IMR-90 (cell line): ENCODE measurements at regions not wholly inside any gene's neighbourhood (a gene's known extent, or its start where the extent isn't known, plus 50 kb on each side); places are given as distances from the start of the nearest gene placed in this dataset.

Experiments used
- ATAC-seq: fragments of 200-7000 bp; cut with Tn5 transposase; 2 replicates; pipeline ENCODE4 v1.9.1; 2020; ENCODE audit warnings: low read depth, mild to moderate bottlenecking, moderate library complexity
- BruUV-seq: library from RNA; stranded (reverse); fragments of 400-500 nt; replicated peaks from 2 replicates; lab custom pipeline; 2021; lab: Mats Ljungman, UMichigan
- CTCF ChIA-PET: fragments of 300-600 bp; formaldehyde crosslinking; extraction: SDS; loops from one replicate; lab custom pipeline; 2021; ENCODE audit warnings: antibody characterized with exemption; lab: Yijun Ruan, JAX
- POLR2A ChIA-PET: fragments of 300-600 bp; sonication (Branson Sonifier 250); formaldehyde crosslinking; loops from one replicate; lab custom pipeline; 2022; ENCODE audit warnings: antibody characterized with exemption; ENCODE audit not compliant: unreplicated experiment; lab: Charles Lee
- DNase-seq: peaks from one replicate; pipeline ENCODE4 v3.0.0; 2013
- H2AFZ ChIP-seq: replicated peaks from 2 replicates; pipeline ENCODE3; 2013; ENCODE audit warnings: low read length, mild to moderate bottlenecking; ENCODE audit not compliant: poor library complexity
- H2AK5ac ChIP-seq: 2 replicates; pipeline ENCODE4 v1.6.1; 2013; ENCODE audit warnings: low read depth, low read length, inconsistent platforms
- H2AK9ac ChIP-seq: replicated peaks from 2 replicates; pipeline ENCODE3; 2013; ENCODE audit warnings: mild to moderate bottlenecking, low read depth, low read length, moderate library complexity; ENCODE audit not compliant: poor library complexity
- H2BK120ac ChIP-seq: 2 replicates; pipeline ENCODE4 v1.6.1; 2013; ENCODE audit warnings: low read depth, low read length, inconsistent platforms
- H2BK15ac ChIP-seq: 3 replicates; pipeline ENCODE4 v1.6.1; 2013; ENCODE audit warnings: low read depth, low read length, inconsistent platforms
- H2BK20ac ChIP-seq: 2 replicates; pipeline ENCODE4 v1.6.1; 2013; ENCODE audit warnings: low read depth, mild to moderate bottlenecking, inconsistent platforms, low read length, moderate library complexity
- H2BK5ac ChIP-seq: 2 replicates; pipeline ENCODE4 v1.6.1; 2013; ENCODE audit warnings: mild to moderate bottlenecking, low read depth, low read length, inconsistent platforms; ENCODE audit not compliant: poor library complexity, severe bottlenecking
- H3K14ac ChIP-seq: replicated peaks from 2 replicates; pipeline ENCODE4 v1.6.1; 2013; ENCODE audit warnings: low read depth, low read length, inconsistent platforms
- H3K18ac ChIP-seq: 2 replicates; pipeline ENCODE4 v1.6.1; 2013; ENCODE audit warnings: low read depth, low read length, control low read depth
- H3K23ac ChIP-seq: 2 replicates; pipeline ENCODE4 v1.6.1; 2013; ENCODE audit warnings: low read depth, low read length, inconsistent platforms
- H3K27ac ChIP-seq: 2 replicates; pipeline ENCODE4 v1.5.1; 2013; ENCODE audit warnings: mild to moderate bottlenecking, control low read depth, low read length; ENCODE audit not compliant: insufficient read depth
- H3K27me3 ChIP-seq: 2 replicates; pipeline ENCODE4 v1.6.1; 2013; ENCODE audit warnings: low read length; ENCODE audit not compliant: control insufficient read depth, insufficient read depth
- H3K36me3 ChIP-seq: 2 replicates; pipeline ENCODE4 v1.6.1; 2013; ENCODE audit warnings: low read length, mixed read lengths; ENCODE audit not compliant: control insufficient read depth, insufficient read depth
- H3K4ac ChIP-seq: 2 replicates; pipeline ENCODE4 v1.6.1; 2013; ENCODE audit warnings: low read depth, low read length, inconsistent platforms
- H3K4me1 ChIP-seq: 2 replicates; pipeline ENCODE4 v1.6.1; 2013; ENCODE audit warnings: low read length, mixed read lengths; ENCODE audit not compliant: control insufficient read depth, insufficient read depth
- H3K4me2 ChIP-seq: 2 replicates; pipeline ENCODE4 v1.6.1; 2013; ENCODE audit warnings: low read depth, mild to moderate bottlenecking, control low read depth, low read length, moderate library complexity
- H3K4me3 ChIP-seq: 2 replicates; pipeline ENCODE4 v1.5.1; 2013; ENCODE audit warnings: low read depth, mild to moderate bottlenecking, control low read depth, low read length, moderate library complexity; ENCODE audit not compliant: insufficient read depth
- H3K56ac ChIP-seq: 2 replicates; pipeline ENCODE4 v1.6.1; 2013; ENCODE audit warnings: low read length, inconsistent platforms; ENCODE audit not compliant: insufficient read depth; ENCODE audit errors: extremely low read depth
- H3K79me1 ChIP-seq, 2 experiments: 2 replicates each; pipeline ENCODE4 v1.6.1; 2013; ENCODE audit warnings: low read length in 2 of 2, inconsistent platforms in 1 of 2, low read depth in 1 of 2
- H3K9ac ChIP-seq: 2 replicates; pipeline ENCODE4 v1.6.1; 2013; ENCODE audit warnings: low read depth, low read length, control low read depth
- H3K9me1 ChIP-seq: 2 replicates; pipeline ENCODE4 v1.6.1; 2013; ENCODE audit warnings: low read length, inconsistent platforms; ENCODE audit not compliant: insufficient read depth
- H3K9me3 ChIP-seq: 2 replicates; pipeline ENCODE4 v1.6.1; 2013; ENCODE audit warnings: low read length; ENCODE audit not compliant: control insufficient read depth, insufficient read depth
- H4K20me1 ChIP-seq: 2 replicates; pipeline ENCODE4 v1.6.1; 2013; ENCODE audit warnings: low read length, inconsistent platforms; ENCODE audit not compliant: insufficient read depth
- H4K5ac ChIP-seq: 2 replicates; pipeline ENCODE4 v1.6.1; 2013; ENCODE audit warnings: mild to moderate bottlenecking, low read depth, low read length, control low read depth
- H4K8ac ChIP-seq, 2 experiments: 2 replicates each; pipeline ENCODE4 v1.6.1; 2013; ENCODE audit warnings: low read depth in 2 of 2, low read length in 2 of 2, control low read depth in 1 of 2, inconsistent platforms in 1 of 2
- H4K91ac ChIP-seq: 2 replicates; pipeline ENCODE4 v1.6.1; 2013; ENCODE audit warnings: low read depth, low read length, inconsistent platforms; ENCODE audit not compliant: insufficient read depth
- BHLHE40 ChIP-seq: fragments of 150-350 bp; IDR thresholded peaks from 2 replicates; pipeline ENCODE4 v1.6.1; 2016; ENCODE audit warnings: mild to moderate bottlenecking, low read depth, low read length
- CEBPB ChIP-seq: IDR thresholded peaks from 2 replicates; pipeline ENCODE4 v1.6.1; 2012; ENCODE audit warnings: low read depth, low read length, improper control_type of control experiment
- FOS ChIP-seq: fragments of 150-350 bp; IDR thresholded peaks from 2 replicates; pipeline ENCODE4 v1.6.1; 2016; ENCODE audit warnings: low read depth, low read length
- MAFK ChIP-seq: IDR thresholded peaks from 2 replicates; pipeline ENCODE4 v1.6.1; 2012; ENCODE audit warnings: low read depth, low read length, improper control_type of control experiment
- MAZ ChIP-seq: IDR thresholded peaks from 2 replicates; pipeline ENCODE4 v1.6.1; 2012; ENCODE audit warnings: low read depth, mild to moderate bottlenecking, low read length, improper control_type of control experiment, moderate library complexity, borderline replicate concordance
- MXI1 ChIP-seq: IDR thresholded peaks from 2 replicates; pipeline ENCODE4 v1.6.1; 2012; ENCODE audit warnings: low read depth, mild to moderate bottlenecking, low read length, moderate library complexity, borderline replicate concordance
- NFE2L2 ChIP-seq: fragments of 150-350 bp; IDR thresholded peaks from 2 replicates; pipeline ENCODE4 v1.6.1; 2016; ENCODE audit warnings: low read depth, mild to moderate bottlenecking, low read length
- POLR2A ChIP-seq: IDR thresholded peaks from 2 replicates; pipeline ENCODE4 v1.6.1; 2012; ENCODE audit warnings: mild to moderate bottlenecking, low read depth, low read length
- RAD21 ChIP-seq: IDR thresholded peaks from 2 replicates; pipeline ENCODE4 v1.6.1; 2012; ENCODE audit warnings: low read length, improper control_type of control experiment
- RCOR1 ChIP-seq: IDR thresholded peaks from 2 replicates; pipeline ENCODE4 v1.6.1; 2012; ENCODE audit warnings: mild to moderate bottlenecking, low read length, improper control_type of control experiment; ENCODE audit not compliant: insufficient replicate concordance
- RFX5 ChIP-seq: IDR thresholded peaks from 2 replicates; pipeline ENCODE4 v1.8.0; 2012; ENCODE audit warnings: low read depth, mild to moderate bottlenecking, low read length, moderate library complexity
- SMC3 ChIP-seq: fragments of 150-350 bp; IDR thresholded peaks from 2 replicates; pipeline ENCODE4 v1.6.1; 2016; ENCODE audit warnings: low read depth, mild to moderate bottlenecking, antibody characterized with exemption, low read length, moderate library complexity
- WGBS, 2 experiments: methylation state at CpG; one replicate each; pipeline versions ENCODE4 v1.1.5 to v1.1.7; 2013; ENCODE audit warnings: missing lambda C conversion rate in 2 of 2; ENCODE audit not compliant: insufficient read length in 1 of 2; ENCODE audit errors: extremely low coverage in 2 of 2; 5-methylcytosine and 5-hydroxymethylcytosine counted together
- dilution Hi-C: fragments of 300-500 bp; cut with HindIII; formaldehyde crosslinking; loops from one replicate; pipeline ENCODE4 v1.14.3; 2018; ENCODE audit warnings: low sequenced_read_pairs; ENCODE audit not compliant: unreplicated experiment
- in situ Hi-C: fragments of 300-500 bp; cut with MboI; formaldehyde crosslinking; loops from 3 replicates; pipeline ENCODE4 v1.14.3; 2019; ENCODE audit warnings: low sequenced_read_pairs, inconsistent platforms, mixed read lengths
- intact Hi-C: fragments of 100-400 bp; cut with micrococcal nuclease; formaldehyde crosslinking; loops from 2 replicates; pipeline ENCODE4 v1.10.0; 2022
- TF ChIP-seq, protein P1 (sequence below): conservative IDR thresholded peaks from 2 replicates; pipeline ENCODE4 v1.5.1; 2012; ENCODE audit warnings: mild to moderate bottlenecking, low read depth, low read length, improper control_type of control experiment
- TF ChIP-seq, protein P2 (sequence below): fragments of 150-350 bp; IDR thresholded peaks from 2 replicates; pipeline ENCODE4 v1.6.1; 2017; ENCODE audit warnings: mild to moderate bottlenecking, antibody characterized with exemption, low read length, low read depth

DNA sequence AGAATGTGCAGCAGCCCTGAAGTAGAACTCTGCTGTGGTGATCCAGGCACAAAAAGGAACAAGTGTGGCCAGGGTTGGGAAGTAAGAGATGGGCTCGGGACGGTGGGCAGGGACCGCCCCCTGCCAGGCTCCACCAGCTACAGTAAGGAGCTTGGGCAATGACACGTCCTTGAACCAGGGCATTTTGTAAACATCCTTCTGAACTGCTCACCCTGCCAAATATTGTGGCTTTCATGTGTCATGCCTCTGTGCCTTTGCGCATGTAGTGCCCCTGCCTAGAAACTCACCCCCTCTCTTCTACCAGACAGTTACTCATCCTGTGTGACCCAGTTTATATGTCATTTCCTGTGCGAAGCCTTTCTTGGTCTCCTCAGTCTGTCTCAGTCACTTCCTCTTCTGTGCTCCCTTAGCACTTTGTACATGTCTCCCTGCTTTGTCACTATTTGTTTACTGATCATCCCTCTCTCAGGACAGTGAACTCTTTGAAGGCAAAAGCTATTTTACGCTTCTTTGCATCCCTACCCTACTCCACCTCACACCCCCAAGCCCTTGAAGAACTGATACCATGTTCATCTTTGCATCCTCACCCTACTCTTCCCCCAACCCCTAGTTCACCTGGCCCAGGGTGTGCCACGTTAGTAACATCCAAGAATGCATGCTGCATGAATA is 108.9 kb upstream of the PLEKHG7 start:
- H2BK5ac ChIP-seq: peak overlapping the region; percentile 90
- 0% methylated on average over 4 of the region's 8 CpGs; no CpG with 5 or more reads in 1 of the 2 experiments for WGBS, 2 experiments
- no TSS peak for BruUV-seq
- peak overlapping the region; percentile 28 to 65 for H4K8ac ChIP-seq
- H3K9me1 ChIP-seq: peaks cover 13% of the 10 kb centered on the region
- ChIA-PET CTCF (interaction anchor here (1.1 to 1.4 kb wide), 2 partner anchors 35 to 1212 kb away, joined by 3 read pairs; no protein-coding TSS in a partner anchor), POLR2A (interaction anchor here (0.6 kb wide), 1 partner anchor 15 kb away, joined by 3 read pairs; no protein-coding TSS in a partner anchor)
- H4K5ac ChIP-seq: peak overlapping the region; percentile 77; the same call in 1 of the 2 replicates
- no peaks in the 10 kb centered on the region for H3K36me3 ChIP-seq
- peak overlapping the region; percentile 95 for H3K4ac ChIP-seq
- H3K18ac ChIP-seq: peak overlapping the region; percentile 70; the same call in 1 of the 2 replicates
- DNase-seq: peak; percentile 96
- no peak overlapping the region for H3K9ac ChIP-seq
- peak overlapping the region; percentile 93 for H2BK120ac ChIP-seq
- no peak overlapping the region for H3K4me3 ChIP-seq
- H3K27me3 ChIP-seq: no peaks in the 10 kb centered on the region
- peak overlapping the region; percentile 89 for H2BK20ac ChIP-seq
- ATAC-seq: peak; percentile 76
- peak overlapping the region; percentile 92 for H2BK15ac ChIP-seq
- intact Hi-C loops: no loop called here
- H2AFZ ChIP-seq: peak overlapping the region; percentile 79
- peak overlapping the region; percentile 61; the same call in 1 of the 2 replicates for H3K4me2 ChIP-seq
- in situ Hi-C loops: no loop called here
- no peaks in the 10 kb centered on the region for H3K9me3 ChIP-seq
- no peaks in the 10 kb centered on the region for H4K20me1 ChIP-seq
- peaks cover 10% of the 10 kb centered on the region for H3K4me1 ChIP-seq
- dilution Hi-C loops: no loop called here
- peak overlapping the region; percentile 93 for H2AK5ac ChIP-seq
- H3K27ac ChIP-seq: peak overlapping the region; percentile 2; the same call in 1 of the 2 replicates
- H3K14ac ChIP-seq: peak overlapping the region; percentile 69
- peak overlapping the region; percentile 80 for H3K23ac ChIP-seq
- H3K79me1 ChIP-seq: 0 out of 4 replicates have a peak, but pooled peaks cover 0 to 3% of the 10 kb centered on the region in 2 experiments
- peak overlapping the region; percentile 26 for H3K56ac ChIP-seq
- peak overlapping the region; percentile 68 for H4K91ac ChIP-seq
- no peak overlapping the region for H2AK9ac ChIP-seq
- TF ChIP-seq MAFK (peak; percentile 26; the same call in 1 of the 2 replicates), MAZ (peak; percentile 63), MXI1 (no peak), FOS (peak; percentile 94), BHLHE40 (peak; percentile 56), RFX5 (no peak), SMC3 (no peak), CEBPB (peak; percentile 80), POLR2A (no peak; the same call in 1 of the 2 replicates), RAD21 (no peak; the same call in 1 of the 2 replicates), RCOR1 (no peak), NFE2L2 (peak; percentile 46; the same call in 1 of the 2 replicates)
- TF ChIP-seq, protein P1, sequence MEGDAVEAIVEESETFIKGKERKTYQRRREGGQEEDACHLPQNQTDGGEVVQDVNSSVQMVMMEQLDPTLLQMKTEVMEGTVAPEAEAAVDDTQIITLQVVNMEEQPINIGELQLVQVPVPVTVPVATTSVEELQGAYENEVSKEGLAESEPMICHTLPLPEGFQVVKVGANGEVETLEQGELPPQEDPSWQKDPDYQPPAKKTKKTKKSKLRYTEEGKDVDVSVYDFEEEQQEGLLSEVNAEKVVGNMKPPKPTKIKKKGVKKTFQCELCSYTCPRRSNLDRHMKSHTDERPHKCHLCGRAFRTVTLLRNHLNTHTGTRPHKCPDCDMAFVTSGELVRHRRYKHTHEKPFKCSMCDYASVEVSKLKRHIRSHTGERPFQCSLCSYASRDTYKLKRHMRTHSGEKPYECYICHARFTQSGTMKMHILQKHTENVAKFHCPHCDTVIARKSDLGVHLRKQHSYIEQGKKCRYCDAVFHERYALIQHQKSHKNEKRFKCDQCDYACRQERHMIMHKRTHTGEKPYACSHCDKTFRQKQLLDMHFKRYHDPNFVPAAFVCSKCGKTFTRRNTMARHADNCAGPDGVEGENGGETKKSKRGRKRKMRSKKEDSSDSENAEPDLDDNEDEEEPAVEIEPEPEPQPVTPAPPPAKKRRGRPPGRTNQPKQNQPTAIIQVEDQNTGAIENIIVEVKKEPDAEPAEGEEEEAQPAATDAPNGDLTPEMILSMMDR: no peak
- TF ChIP-seq, protein P2, sequence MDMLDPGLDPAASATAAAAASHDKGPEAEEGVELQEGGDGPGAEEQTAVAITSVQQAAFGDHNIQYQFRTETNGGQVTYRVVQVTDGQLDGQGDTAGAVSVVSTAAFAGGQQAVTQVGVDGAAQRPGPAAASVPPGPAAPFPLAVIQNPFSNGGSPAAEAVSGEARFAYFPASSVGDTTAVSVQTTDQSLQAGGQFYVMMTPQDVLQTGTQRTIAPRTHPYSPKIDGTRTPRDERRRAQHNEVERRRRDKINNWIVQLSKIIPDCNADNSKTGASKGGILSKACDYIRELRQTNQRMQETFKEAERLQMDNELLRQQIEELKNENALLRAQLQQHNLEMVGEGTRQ: no peak
